NCI-H2081 (cell line): ENCODE measurements at regions not wholly inside any gene's neighbourhood (a gene's known extent, or its start where the extent isn't known, plus 50 kb on each side); places are given as distances from the start of the nearest gene placed in this dataset.
A peak's percentile ranks its signal among the peaks of the same experiment; 100 is the strongest.
"Not testable (repeated sequence)": the region's sequence is repeated elsewhere in the genome, so short reads cannot be mapped to it uniquely, and the experiment has no call there.

ENCODE experiments used
- DNase-seq, 2 experiments: peaks; one replicate each; lab custom pipeline; 2025; lab: John Stamatoyannopoulos, UW

- peak; percentile 71 to 90 for DNase-seq
These were observed 221.4 kb downstream of the ARL4C start for GRCh38 chr2:234275515-234275914.

GRCh38 chr2:234273887-234274584 is 222.8 kb downstream of the ARL4C start:
- no peak for DNase-seq

- no peak for DNase-seq
These were observed 221.8 kb downstream of the SPP2 start for GRCh38 chr2:234272069-234272850.

- DNase-seq = no peak
These were observed 220.8 kb downstream of the SPP2 start for GRCh38 chr2:234271338-234271737.

GRCh38 chr2:234269769-234270204 is 219.3 kb downstream of the SPP2 start:
- DNase-seq = no peak

GRCh38 chr2:234267534-234267933 is 217.0 kb downstream of the SPP2 start:
- no peak for DNase-seq

- no peak for DNase-seq
These were observed 216.4 kb downstream of the SPP2 start for GRCh38 chr2:234266952-234267351.

- DNase-seq = no peak
These were observed 214.7 kb downstream of the SPP2 start for GRCh38 chr2:234265206-234265605.

- DNase-seq = no peak
These were observed 211.2 kb downstream of the SPP2 start for GRCh38 chr2:234261736-234262135.

- DNase-seq = no peak
These were observed 208.9 kb downstream of the SPP2 start for GRCh38 chr2:234259440-234259839.

- DNase-seq = no peak
These were observed 208.2 kb downstream of the SPP2 start for GRCh38 chr2:234258562-234259141.

- DNase-seq = peak; percentile 14 to 69
These were observed 207.5 kb downstream of the SPP2 start for GRCh38 chr2:234257859-234258561.

GRCh38 chr2:234256516-234256915 is 206.0 kb downstream of the SPP2 start:
- DNase-seq = no peak

- no peak for DNase-seq
These were observed 204.4 kb downstream of the SPP2 start for GRCh38 chr2:234254783-234255521.

- DNase-seq = peak; percentile 34 to 82
These were observed 202.3 kb downstream of the SPP2 start for GRCh38 chr2:234252772-234253171.

GRCh38 chr2:234251326-234252271 is 201.1 kb downstream of the SPP2 start:
- no peak for DNase-seq

- no peak for DNase-seq
These were observed 200.4 kb downstream of the SPP2 start for GRCh38 chr2:234250926-234251325.

- no peak for DNase-seq
These were observed 199.4 kb downstream of the SPP2 start for GRCh38 chr2:234249873-234250272.

- no peak for DNase-seq
These were observed 198.7 kb downstream of the SPP2 start for GRCh38 chr2:234249034-234249735.

- DNase-seq = not testable (repeated sequence)
These were observed 197.8 kb downstream of the SPP2 start for GRCh38 chr2:234248213-234248710.
